ENCODE measurements at regions not wholly inside any gene's neighbourhood (a gene's known extent, or its start where the extent isn't known, plus 50 kb on each side); places are given as distances from the start of the nearest gene placed in this dataset.
"Not testable (repeated sequence)": the region's sequence is repeated elsewhere in the genome, so short reads cannot be mapped to it uniquely, and the experiment has no call there.

DNA sequence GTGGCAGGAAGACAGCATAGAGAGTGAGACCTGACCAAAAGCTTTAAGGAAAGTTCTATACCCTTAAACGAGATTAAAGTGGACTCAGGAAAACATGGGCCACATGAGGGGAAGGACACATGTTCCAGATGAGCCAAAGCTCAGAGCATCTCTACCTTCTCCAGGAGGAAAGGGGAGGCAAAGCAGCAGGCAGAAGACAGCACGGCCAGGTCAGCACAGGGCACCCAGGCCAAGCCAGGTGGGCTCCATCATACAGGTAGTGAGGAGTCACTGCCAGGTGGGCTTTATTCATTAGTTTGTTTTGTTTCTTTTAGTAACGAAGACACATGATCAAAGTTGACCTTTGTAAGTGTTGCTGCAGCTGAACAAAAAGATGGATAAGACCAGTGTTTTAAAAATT lies 1617.6 kb downstream of the SPATA31A7 start:
- TF ChIP-seq POLR2A (IDR thresholded peaks at IDR 0.05) = not testable (repeated sequence)
- TF ChIP-seq, protein P1, sequence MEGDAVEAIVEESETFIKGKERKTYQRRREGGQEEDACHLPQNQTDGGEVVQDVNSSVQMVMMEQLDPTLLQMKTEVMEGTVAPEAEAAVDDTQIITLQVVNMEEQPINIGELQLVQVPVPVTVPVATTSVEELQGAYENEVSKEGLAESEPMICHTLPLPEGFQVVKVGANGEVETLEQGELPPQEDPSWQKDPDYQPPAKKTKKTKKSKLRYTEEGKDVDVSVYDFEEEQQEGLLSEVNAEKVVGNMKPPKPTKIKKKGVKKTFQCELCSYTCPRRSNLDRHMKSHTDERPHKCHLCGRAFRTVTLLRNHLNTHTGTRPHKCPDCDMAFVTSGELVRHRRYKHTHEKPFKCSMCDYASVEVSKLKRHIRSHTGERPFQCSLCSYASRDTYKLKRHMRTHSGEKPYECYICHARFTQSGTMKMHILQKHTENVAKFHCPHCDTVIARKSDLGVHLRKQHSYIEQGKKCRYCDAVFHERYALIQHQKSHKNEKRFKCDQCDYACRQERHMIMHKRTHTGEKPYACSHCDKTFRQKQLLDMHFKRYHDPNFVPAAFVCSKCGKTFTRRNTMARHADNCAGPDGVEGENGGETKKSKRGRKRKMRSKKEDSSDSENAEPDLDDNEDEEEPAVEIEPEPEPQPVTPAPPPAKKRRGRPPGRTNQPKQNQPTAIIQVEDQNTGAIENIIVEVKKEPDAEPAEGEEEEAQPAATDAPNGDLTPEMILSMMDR (IDR thresholded peaks at IDR 0.05) = not testable (repeated sequence)

All from upper lobe of left lung (tissue), 4 donors.